ENCODE measurements at regions not wholly inside any gene's neighbourhood (a gene's known extent, or its start where the extent isn't known, plus 50 kb on each side); places are given as distances from the start of the nearest gene placed in this dataset.

DNA sequence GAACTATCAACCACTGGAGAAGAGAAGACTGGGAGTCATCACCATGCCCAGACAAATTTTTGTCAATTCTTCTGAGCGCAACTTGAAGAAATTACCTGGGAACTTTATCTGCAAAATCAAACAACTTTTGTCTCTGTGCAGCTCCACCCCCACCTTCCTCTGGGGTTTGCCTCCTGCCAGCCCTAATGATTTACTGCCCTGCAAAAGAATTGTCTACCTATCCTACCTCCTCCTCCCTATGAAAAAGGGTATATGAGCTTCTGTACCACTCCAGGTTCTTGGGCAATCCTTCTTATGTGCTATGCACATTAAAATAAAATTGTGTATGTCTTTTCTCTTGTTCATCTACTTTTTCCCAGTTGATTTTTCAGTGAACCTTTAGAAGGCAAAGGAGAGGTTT lies 191.9 kb downstream of the URB2 start:
- TF ChIP-seq, protein P1, sequence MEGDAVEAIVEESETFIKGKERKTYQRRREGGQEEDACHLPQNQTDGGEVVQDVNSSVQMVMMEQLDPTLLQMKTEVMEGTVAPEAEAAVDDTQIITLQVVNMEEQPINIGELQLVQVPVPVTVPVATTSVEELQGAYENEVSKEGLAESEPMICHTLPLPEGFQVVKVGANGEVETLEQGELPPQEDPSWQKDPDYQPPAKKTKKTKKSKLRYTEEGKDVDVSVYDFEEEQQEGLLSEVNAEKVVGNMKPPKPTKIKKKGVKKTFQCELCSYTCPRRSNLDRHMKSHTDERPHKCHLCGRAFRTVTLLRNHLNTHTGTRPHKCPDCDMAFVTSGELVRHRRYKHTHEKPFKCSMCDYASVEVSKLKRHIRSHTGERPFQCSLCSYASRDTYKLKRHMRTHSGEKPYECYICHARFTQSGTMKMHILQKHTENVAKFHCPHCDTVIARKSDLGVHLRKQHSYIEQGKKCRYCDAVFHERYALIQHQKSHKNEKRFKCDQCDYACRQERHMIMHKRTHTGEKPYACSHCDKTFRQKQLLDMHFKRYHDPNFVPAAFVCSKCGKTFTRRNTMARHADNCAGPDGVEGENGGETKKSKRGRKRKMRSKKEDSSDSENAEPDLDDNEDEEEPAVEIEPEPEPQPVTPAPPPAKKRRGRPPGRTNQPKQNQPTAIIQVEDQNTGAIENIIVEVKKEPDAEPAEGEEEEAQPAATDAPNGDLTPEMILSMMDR (conservative IDR thresholded peaks at IDR 0.05; ENCODE audit: low read depth): no peak
- ChIA-PET POLR2A (ENCODE audit: low non-redundant PET) (no interaction called here), CTCF (interaction anchor here (0.6 kb wide), 1 partner anchor 133 kb away, joined by 5 read pairs; no protein-coding TSS in a partner anchor)
- no peak overlapping the region for H3K27ac ChIP-seq
- no peak for DNase-seq (ENCODE audit: low spot score)

DNA sequence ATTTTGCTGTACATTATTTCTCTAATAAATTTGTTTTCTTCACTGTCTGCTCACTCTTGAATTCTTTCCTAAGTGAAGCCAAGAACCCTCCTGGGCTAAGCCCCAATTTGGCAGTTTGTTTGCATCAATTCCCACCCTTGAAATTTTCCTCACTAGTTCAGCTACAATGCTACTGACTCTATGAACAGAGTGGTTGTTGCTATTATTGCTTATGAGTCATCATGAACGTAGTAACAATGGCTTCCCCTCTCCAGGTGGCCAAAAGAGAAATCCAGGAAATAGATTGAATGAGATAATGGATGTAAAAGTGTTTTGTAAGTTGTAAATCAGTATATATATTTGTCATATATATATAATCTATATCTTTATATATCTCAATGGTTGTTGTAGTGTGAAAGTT lies 193.0 kb downstream of the URB2 start:
- H3K27ac ChIP-seq: no peak overlapping the region
- ChIA-PET POLR2A (ENCODE audit: low non-redundant PET) (no interaction called here), CTCF (interaction anchor here (0.6 kb wide), 1 partner anchor 30 kb away, joined by 4 read pairs; no protein-coding TSS in a partner anchor)
- TF ChIP-seq, protein P1 (conservative IDR thresholded peaks at IDR 0.05; ENCODE audit: low read depth): no peak
- peak; percentile 38 for DNase-seq (ENCODE audit: low spot score)

DNA sequence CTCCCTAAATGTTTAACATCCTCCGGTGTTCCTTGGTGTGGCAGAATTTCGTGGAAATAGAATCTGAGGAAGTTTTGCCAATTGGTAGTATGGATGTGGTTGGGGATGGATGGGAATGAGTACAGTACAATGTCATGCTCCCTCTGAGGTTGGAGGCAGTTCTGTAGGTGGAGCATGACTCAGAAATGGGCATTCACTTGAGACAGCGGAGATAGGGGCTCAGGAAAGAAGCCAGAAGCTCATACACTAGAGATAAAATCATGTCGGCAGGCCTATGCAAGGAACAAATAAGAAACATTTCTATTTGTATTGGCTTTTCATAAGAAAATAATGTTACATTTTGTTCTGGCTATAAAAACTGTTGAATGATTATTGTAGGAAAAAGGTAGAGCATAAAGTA lies 196.0 kb downstream of the URB2 start:
- ChIA-PET CTCF (interaction anchor here (0.7 kb wide), 1 partner anchor 417 kb away, joined by 4 read pairs; no protein-coding TSS in a partner anchor), POLR2A (ENCODE audit: low non-redundant PET) (no interaction called here)
- no peak overlapping the region for H3K27ac ChIP-seq
- DNase-seq (ENCODE audit: low spot score): no peak
- TF ChIP-seq, protein P1 (conservative IDR thresholded peaks at IDR 0.05; ENCODE audit: low read depth): no peak

DNA sequence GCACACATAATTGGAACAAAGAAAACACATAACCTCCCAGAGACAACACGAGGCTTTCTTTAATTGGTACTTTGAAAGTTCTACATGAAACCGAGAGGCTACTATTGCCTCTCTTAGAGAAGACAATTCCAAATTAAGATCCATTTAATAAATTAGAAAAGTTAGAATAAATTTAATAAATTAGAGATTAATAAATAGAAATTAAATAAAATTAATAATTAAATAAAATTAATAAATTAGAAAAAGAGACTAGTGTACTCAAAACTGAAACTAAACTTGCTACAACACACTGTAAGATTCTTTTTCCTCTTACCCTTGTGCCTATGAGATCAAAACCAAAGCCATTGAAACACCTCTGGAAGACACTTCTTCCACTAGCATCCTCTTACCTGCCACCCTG lies 199.0 kb downstream of the URB2 start:
- POLR2A ChIA-PET (ENCODE audit: low non-redundant PET): no interaction called here

DNA sequence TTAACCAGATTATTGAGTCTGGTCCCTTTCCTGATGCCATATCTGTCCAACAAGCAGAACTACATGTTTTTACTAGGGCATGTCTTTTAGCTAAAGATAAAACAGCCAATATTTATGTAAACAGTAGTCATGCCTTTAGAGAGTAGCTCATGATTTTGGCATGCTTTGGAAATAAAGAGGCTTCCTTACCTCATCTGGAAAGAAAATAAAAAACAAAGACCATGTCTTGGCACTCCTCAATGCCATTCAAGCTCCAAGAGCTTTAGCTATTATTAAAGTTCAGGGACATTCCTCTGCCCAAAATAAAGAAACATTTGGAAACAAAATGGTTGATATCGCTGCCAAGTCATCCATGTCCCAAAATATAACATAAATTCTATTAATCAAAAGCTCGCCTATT lies 202.4 kb downstream of the URB2 start:
- POLR2A ChIA-PET (ENCODE audit: low non-redundant PET): no interaction called here
- H3K27ac ChIP-seq: no peak overlapping the region
- DNase-seq (ENCODE audit: low spot score): no peak
- CTCF ChIA-PET: interaction anchor here (0.7 kb wide), 1 partner anchor 27 kb away, joined by 4 read pairs; no protein-coding TSS in a partner anchor
- TF ChIP-seq, protein P1 (conservative IDR thresholded peaks at IDR 0.05; ENCODE audit: low read depth): no peak

More for the DNA sequence above, 199.0 kb downstream of the URB2 start:
- TF ChIP-seq, protein P1 (conservative IDR thresholded peaks at IDR 0.05; ENCODE audit: low read depth): no peak
- H3K27ac ChIP-seq: no peak overlapping the region
- DNase-seq (ENCODE audit: low spot score): no peak
- CTCF ChIA-PET: no interaction called here

DNA sequence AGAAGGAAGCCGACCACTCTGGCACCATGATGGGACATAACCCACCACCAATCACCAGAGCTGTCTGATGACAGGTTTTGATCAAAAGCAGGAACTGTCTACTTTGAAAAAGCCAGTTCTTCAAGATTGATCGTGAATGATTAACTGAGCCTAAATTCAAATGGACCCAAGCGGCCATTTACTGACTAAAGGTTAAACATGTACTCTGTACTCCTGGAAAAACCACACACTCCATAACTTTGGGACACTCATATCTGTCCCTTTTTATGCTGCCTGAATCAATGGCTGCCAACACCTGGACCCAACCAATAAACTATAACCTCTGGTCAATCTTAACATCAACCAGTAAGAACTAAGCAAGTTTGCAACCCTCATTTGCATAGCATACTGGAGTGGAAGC lies 206.6 kb downstream of the URB2 start:
- DNase-seq (ENCODE audit: low spot score): no peak
- POLR2A ChIA-PET (ENCODE audit: low non-redundant PET): no interaction called here
- H3K27ac ChIP-seq: no peak overlapping the region
- TF ChIP-seq, protein P1 (conservative IDR thresholded peaks at IDR 0.05; ENCODE audit: low read depth): no peak
- CTCF ChIA-PET: no interaction called here

DNA sequence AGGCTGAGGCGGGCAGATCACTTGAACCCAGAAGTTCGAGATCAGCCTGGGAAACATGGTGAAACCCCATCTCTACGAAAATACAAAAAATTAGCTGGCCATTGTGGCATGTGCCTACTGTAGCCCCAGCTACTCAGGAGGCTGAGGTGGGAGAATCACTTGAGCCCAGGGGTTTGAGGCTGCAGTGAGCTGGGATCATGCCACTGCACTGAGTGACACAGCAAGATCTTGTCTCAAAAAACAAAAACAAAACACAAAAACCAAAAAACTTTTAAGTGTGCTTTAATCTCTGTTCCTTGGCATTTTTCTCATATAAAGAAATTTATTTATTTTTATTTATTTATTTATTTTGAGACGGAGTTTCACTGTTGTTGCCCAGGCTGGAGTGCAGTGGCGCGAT lies 208.2 kb downstream of the URB2 start:
- TF ChIP-seq, protein P1 (conservative IDR thresholded peaks at IDR 0.05; ENCODE audit: low read depth): no peak
- DNase-seq (ENCODE audit: low spot score): no peak
- ChIA-PET CTCF (no interaction called here), POLR2A (ENCODE audit: low non-redundant PET) (no interaction called here)
- no peak overlapping the region for H3K27ac ChIP-seq
